MCF 10A (cell line): ENCODE measurements at regions not wholly inside any gene's neighbourhood (a gene's known extent, or its start where the extent isn't known, plus 50 kb on each side); places are given as distances from the start of the nearest gene placed in this dataset.

Experiments used
- BruUV-seq: library from RNA; stranded (reverse); fragments of 400-500 nt; replicated peaks from 2 replicates; lab custom pipeline; 2021; lab: Mats Ljungman, UMichigan
- CTCF ChIA-PET: fragments of 300-600 bp; sonication (Branson Sonifier 250); formaldehyde crosslinking; extraction: SDS; loops from one replicate; lab custom pipeline; 2021; ENCODE audit warnings: antibody characterized with exemption, inconsistent platforms; lab: Yijun Ruan, JAX
- POLR2A ChIA-PET: fragments of 300-600, 350-650 bp; sonication (Branson Sonifier 250); formaldehyde crosslinking; extraction: SDS; loops from one replicate; lab custom pipeline; 2020; ENCODE audit warnings: antibody characterized with exemption, inconsistent platforms; lab: Yijun Ruan, JAX
- DNase-seq: peaks from one replicate; pipeline ENCODE4 v3.0.0-alpha.2; 2018; ENCODE audit not compliant: unreplicated experiment
- H3K27ac Mint-ChIP-seq: one replicate; pipeline ENCODE4 v1.8.0; 2022; ENCODE audit warnings: mild to moderate bottlenecking, low read depth, mixed read lengths; ENCODE audit not compliant: unreplicated experiment
- H3K27me3 Mint-ChIP-seq: one replicate; pipeline ENCODE4 v1.8.0; 2022; ENCODE audit warnings: mixed read lengths; ENCODE audit not compliant: insufficient read depth, unreplicated experiment
- H3K36me3 Mint-ChIP-seq: one replicate; pipeline ENCODE4 v1.8.0; 2022; ENCODE audit warnings: mild to moderate bottlenecking, moderate library complexity, mixed read lengths; ENCODE audit not compliant: insufficient read depth, unreplicated experiment
- H3K4me1 Mint-ChIP-seq: one replicate; pipeline ENCODE4 v1.8.0; 2022; ENCODE audit warnings: mixed read lengths; ENCODE audit not compliant: insufficient read depth, unreplicated experiment
- H3K4me3 Mint-ChIP-seq: one replicate; pipeline ENCODE4 v1.8.0; 2022; ENCODE audit warnings: mild to moderate bottlenecking, moderate library complexity, mixed read lengths; ENCODE audit not compliant: unreplicated experiment
- H3K9me3 Mint-ChIP-seq: one replicate; pipeline ENCODE4 v1.8.0; 2022; ENCODE audit warnings: mixed read lengths; ENCODE audit not compliant: unreplicated experiment
- CTCF ChIP-seq: fragments of 200-600 bp; IDR thresholded peaks from one replicate; pipeline ENCODE4 v1.8.0; 2022; ENCODE audit warnings: antibody characterized with exemption, mild to moderate bottlenecking; ENCODE audit not compliant: unreplicated experiment
- intact Hi-C: fragments of 100-400 bp; cut with micrococcal nuclease; formaldehyde crosslinking; loops from 2 replicates; pipeline ENCODE4 v1.14.1; 2022

DNA sequence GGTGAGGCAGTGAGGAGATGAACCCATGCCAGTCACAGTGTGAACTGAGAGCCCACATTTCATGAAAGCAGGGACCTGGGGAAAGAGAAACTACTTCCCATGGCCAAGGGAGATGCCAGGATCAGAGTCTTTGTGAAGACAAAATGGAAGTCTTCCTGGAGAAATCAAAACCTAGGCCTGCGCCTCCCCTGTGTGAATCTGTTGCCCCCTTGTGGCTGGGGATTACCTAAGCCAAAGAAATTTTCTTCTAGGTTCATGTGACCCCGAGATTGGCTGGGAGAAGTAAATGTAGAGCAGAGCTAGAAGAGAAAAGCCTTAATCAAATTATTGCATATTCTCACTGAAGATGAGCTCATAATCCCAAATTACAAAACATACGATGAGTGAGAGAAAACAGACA lies 1075.3 kb downstream of the TBC1D22A start:
- H3K27ac Mint-ChIP-seq, result peak overlapping the region; percentile 93
- no peaks in the 10 kb centered on the region for H3K36me3 Mint-ChIP-seq
- H3K4me3 Mint-ChIP-seq, result no peak overlapping the region
- peak; percentile 49 for TF ChIP-seq CTCF
- H3K9me3 Mint-ChIP-seq, result peaks cover 2% of the 10 kb centered on the region
- POLR2A ChIA-PET, result no interaction called here
- DNase-seq, result peak; percentile 8
- H3K27me3 Mint-ChIP-seq, result peaks cover 14% of the 10 kb centered on the region
- no TSS peak for BruUV-seq
- intact Hi-C loops, result loop anchor here (1.0 to 5.0 kb wide), 3 partner anchors 210 to 1010 kb away; no protein-coding TSS in a partner anchor
- peaks cover 63% of the 10 kb centered on the region for H3K4me1 Mint-ChIP-seq
- CTCF ChIA-PET, result interaction anchor here (0.6 to 0.7 kb wide), 3 partner anchors 143 to 1116 kb away, joined by 3 to 4 read pairs (median 3); no protein-coding TSS in a partner anchor

DNA sequence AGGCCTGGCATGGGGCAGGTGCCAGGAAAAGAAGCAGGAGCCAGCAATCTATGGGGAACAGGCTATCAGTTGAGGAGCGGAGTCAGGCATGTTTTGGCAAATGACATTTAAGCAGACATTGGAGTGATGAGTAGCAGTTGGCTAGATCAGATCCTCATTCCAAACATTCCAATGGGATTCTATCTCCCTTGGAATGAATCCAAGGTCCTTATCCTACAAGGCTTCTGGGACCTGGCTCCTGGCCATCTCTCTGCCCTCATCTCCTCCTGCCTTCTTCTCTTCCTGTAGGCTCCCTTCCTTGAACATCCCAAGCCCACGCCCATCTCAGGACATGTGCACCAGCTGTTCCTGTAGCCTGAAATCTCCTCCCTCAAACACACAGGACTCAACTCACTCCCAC lies 1074.5 kb downstream of the TBC1D22A start:
- Mint-ChIP-seq H3K27me3 (peaks cover 21% of the 10 kb centered on the region), H3K4me1 (peaks cover 63% of the 10 kb centered on the region), H3K4me3 (no peak overlapping the region), H3K36me3 (no peaks in the 10 kb centered on the region), H3K9me3 (peaks cover 9% of the 10 kb centered on the region), H3K27ac (peak overlapping the region; percentile 93)
- no peak for DNase-seq
- ChIA-PET CTCF (no interaction called here), POLR2A (no interaction called here)
- TF ChIP-seq CTCF, result no peak
- BruUV-seq, result no TSS peak
- intact Hi-C loops, result loop anchor here (1.0 to 5.0 kb wide), 3 partner anchors 210 to 1010 kb away; no protein-coding TSS in a partner anchor

GRCh38 chr22:47835726-47836125 lies 1073.3 kb downstream of the TBC1D22A start:
- peaks cover 24% of the 10 kb centered on the region for H3K27me3 Mint-ChIP-seq
- H3K4me3 Mint-ChIP-seq, result no peak overlapping the region
- H3K36me3 Mint-ChIP-seq, result no peaks in the 10 kb centered on the region
- peak overlapping the region; percentile 93 for H3K27ac Mint-ChIP-seq
- ChIA-PET CTCF (no interaction called here), POLR2A (no interaction called here)
- TF ChIP-seq CTCF, result no peak
- intact Hi-C loops, result loop anchor here (2.0 to 5.0 kb wide), 2 partner anchors 427 to 1008 kb away; no protein-coding TSS in a partner anchor
- peaks cover 54% of the 10 kb centered on the region for H3K4me1 Mint-ChIP-seq
- peaks cover 9% of the 10 kb centered on the region for H3K9me3 Mint-ChIP-seq
- BruUV-seq, result no TSS peak
- peak; percentile 45 for DNase-seq

DNA sequence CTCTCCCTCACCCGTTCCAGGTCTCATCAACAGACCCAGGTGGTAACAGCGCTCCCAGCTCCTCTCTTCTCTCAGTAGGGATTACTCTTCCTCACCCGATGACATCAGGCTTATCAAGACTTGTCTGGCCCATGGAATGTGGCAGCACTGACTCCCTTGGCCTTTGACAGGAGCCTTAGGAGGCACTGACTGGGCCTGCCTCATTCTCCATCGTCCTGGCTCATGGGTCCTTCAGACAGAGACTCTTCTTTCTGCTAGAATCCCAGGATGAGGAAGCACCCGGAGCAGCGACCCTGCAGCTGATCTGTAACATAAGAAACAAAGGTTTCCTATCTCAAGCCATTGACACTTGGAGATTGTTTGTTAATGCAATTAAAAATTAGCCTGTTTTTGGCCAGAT lies 1063.6 kb downstream of the TBC1D22A start:
- Mint-ChIP-seq H3K4me1 (no peaks in the 10 kb centered on the region), H3K4me3 (no peak overlapping the region), H3K27ac (no peak overlapping the region), H3K27me3 (no peaks in the 10 kb centered on the region), H3K36me3 (peaks cover 4% of the 10 kb centered on the region), H3K9me3 (no peaks in the 10 kb centered on the region)
- TF ChIP-seq CTCF, result no peak
- DNase-seq, result no peak
- intact Hi-C loops, result no loop called here
- POLR2A ChIA-PET, result no interaction called here
- BruUV-seq, result no TSS peak
- CTCF ChIA-PET, result no interaction called here
